GM12878 (cell line): ENCODE measurements at regions not wholly inside any gene's neighbourhood (a gene's known extent, or its start where the extent isn't known, plus 50 kb on each side); places are given as distances from the start of the nearest gene placed in this dataset.

ENCODE experiments used
- ATAC-seq: fragments of 200-7000 bp; cut with Tn5 transposase; 3 replicates; pipeline ENCODE4 v1.9.1; 2020; ENCODE audit warnings: mild to moderate bottlenecking, moderate library complexity
- BruUV-seq: library from RNA; stranded (reverse); fragments of 400-500 nt; replicated peaks from 2 replicates; lab custom pipeline; 2021; lab: Mats Ljungman, UMichigan
- CTCF ChIA-PET: fragments of 300-600 bp; sonication (Branson Sonifier 250); formaldehyde crosslinking; extraction: SDS; loops from one replicate; lab custom pipeline; 2021; ENCODE audit warnings: inconsistent platforms; lab: Yijun Ruan, JAX
- POLR2A ChIA-PET: fragments of 350-600 bp; formaldehyde crosslinking; extraction: SDS; loops from one replicate; lab custom pipeline; 2021; ENCODE audit warnings: inconsistent platforms; lab: Charles Lee
- RAD21 ChIA-PET: fragments of 300-600 bp; sonication (Branson Sonifier 250); formaldehyde crosslinking; loops from one replicate; lab custom pipeline; 2023; ENCODE audit warnings: antibody characterized with exemption; ENCODE audit not compliant: unreplicated experiment; lab: Charles Lee
- SMC1A ChIA-PET: fragments of 300-600 bp; sonication (Branson Sonifier 250); formaldehyde crosslinking; loops from one replicate; lab custom pipeline; 2023; ENCODE audit not compliant: unreplicated experiment, uncharacterized antibody; lab: Charles Lee
- DNase-seq: peaks from one replicate; pipeline ENCODE4 v3.0.0-alpha.2; 2011; ENCODE audit warnings: low read depth, low spot score
- FAIRE-seq: peaks from 3 replicates; lab custom pipeline; 2011; peaks lifted over from hg19 to GRCh38; lab: Jason Lieb, UNC
- H2AFZ ChIP-seq: 2 replicates; pipeline ENCODE4 v1.6.0; 2011; ENCODE audit warnings: low read depth, low read length, control low read depth; ENCODE audit not compliant: control insufficient read depth
- H3K27ac ChIP-seq: 2 replicates; pipeline ENCODE4 v1.5.1; 2011; ENCODE audit warnings: control low read depth; ENCODE audit not compliant: control insufficient read depth, insufficient read depth
- H3K27me3 ChIP-seq, 2 experiments: replicated peaks in 1 of 2; 2 replicates each; pipeline versions ENCODE4 v1.6.0 to v1.6.1; 2011; ENCODE audit warnings: low read length in 1 of 2; ENCODE audit not compliant: control insufficient read depth in 2 of 2, insufficient read depth in 2 of 2
- H3K36me3 ChIP-seq, 2 experiments: 2 replicates each; pipeline ENCODE4 v1.5.1; 2011; ENCODE audit warnings: low read length in 1 of 2; ENCODE audit not compliant: control insufficient read depth in 2 of 2, insufficient read depth in 2 of 2
- H3K4me1 ChIP-seq: 2 replicates; pipeline ENCODE4 v1.6.1; 2011; ENCODE audit warnings: mild to moderate bottlenecking, low read length, moderate library complexity, mixed read lengths; ENCODE audit not compliant: control insufficient read depth, insufficient read depth
- H3K4me2 ChIP-seq: 2 replicates; pipeline ENCODE4 v1.6.0; 2011; ENCODE audit warnings: control low read depth; ENCODE audit not compliant: control insufficient read depth, insufficient read depth
- H3K4me3 ChIP-seq: fragments of 200-600 bp; sonication (generic); 2 replicates; pipeline ENCODE4 v1.5.1; 2016
- H3K79me2 ChIP-seq: 2 replicates; pipeline ENCODE4 v1.6.0; 2011; ENCODE audit warnings: low read length; ENCODE audit not compliant: control insufficient read depth, insufficient read depth
- H3K9ac ChIP-seq: 2 replicates; pipeline ENCODE4 v1.8.0; 2011; ENCODE audit warnings: low read length, control low read depth, mixed read lengths; ENCODE audit not compliant: control insufficient read depth, insufficient read depth
- H3K9me3 ChIP-seq: replicated peaks from 3 replicates; pipeline ENCODE4 v1.5.1; 2011; ENCODE audit warnings: mild to moderate bottlenecking, low read length; ENCODE audit not compliant: control insufficient read depth, insufficient read depth
- H4K20me1 ChIP-seq: 2 replicates; pipeline ENCODE4 v1.6.0; 2011; ENCODE audit not compliant: control insufficient read depth, insufficient read depth
- HCFC1 ChIP-seq: fragments of 150-350 bp; IDR thresholded peaks from 2 replicates; pipeline ENCODE4 v1.6.1; 2014; ENCODE audit warnings: low read length
- NFXL1 ChIP-seq: fragments of 450-650 bp; IDR thresholded peaks from 2 replicates; pipeline ENCODE4 v1.6.1; 2017; ENCODE audit warnings: antibody characterized with exemption, mild to moderate bottlenecking, borderline replicate concordance
- NRF1 ChIP-seq: conservative IDR thresholded peaks from 2 replicates; pipeline ENCODE4 v1.6.1; 2011; ENCODE audit warnings: mild to moderate bottlenecking, low read depth, low read length, improper control_type of control experiment
- RBBP5 ChIP-seq: fragments of 200-600 bp; sonication (generic); conservative IDR thresholded peaks from 2 replicates; pipeline ENCODE4 v1.6.1; 2016
- REST ChIP-seq: IDR thresholded peaks from 2 replicates; pipeline ENCODE4 v1.6.1; 2012; ENCODE audit warnings: mild to moderate bottlenecking, low read depth, low read length
- RUNX3 ChIP-seq: IDR thresholded peaks from 2 replicates; pipeline ENCODE4 v1.6.1; 2012; ENCODE audit warnings: low read length, inconsistent platforms
- SMC3 ChIP-seq: IDR thresholded peaks from 2 replicates; pipeline ENCODE4 v1.6.1; 2011; ENCODE audit warnings: low read length, improper control_type of control experiment, borderline replicate concordance
- ZBTB33 ChIP-seq: fragments of 450-650 bp; IDR thresholded peaks from 2 replicates; pipeline ENCODE4 v1.6.1; 2017; ENCODE audit warnings: mild to moderate bottlenecking
- ZNF384 ChIP-seq: IDR thresholded peaks from 2 replicates; pipeline ENCODE4 v1.6.1; 2012; ENCODE audit warnings: low read depth, mild to moderate bottlenecking, low read length, improper control_type of control experiment, borderline replicate concordance
- ZSCAN29 ChIP-seq: fragments of 450-650 bp; IDR thresholded peaks from 2 replicates; pipeline ENCODE4 v1.6.1; 2017; ENCODE audit warnings: mild to moderate bottlenecking, moderate library complexity
- WGBS: methylation state at CpG from one replicate; pipeline ENCODE4 v1.1.6; 2016; ENCODE audit warnings: low lambda C conversion rate; ENCODE audit not compliant: insufficient replicate concordance, insufficient coverage; ENCODE audit errors: missing lambda C conversion rate; 5-methylcytosine and 5-hydroxymethylcytosine counted together
- in situ Hi-C: fragments of 300-500 bp; cut with MboI; formaldehyde crosslinking; loops from 9 replicates; pipeline ENCODE4 v1.14.3; 2018; ENCODE audit warnings: mixed read lengths
- intact Hi-C: fragments of 100-400 bp; cut with micrococcal nuclease; formaldehyde crosslinking; loops from one replicate; pipeline ENCODE4 v1.14.2; 2022; ENCODE audit not compliant: unreplicated experiment

- Histone ChIP-seq H3K27ac (no peak overlapping the region), H3K4me3 (no peak overlapping the region), H3K4me2 (no peak overlapping the region), H3K79me2 (no peaks in the 10 kb centered on the region), H4K20me1 (no peaks in the 10 kb centered on the region), H3K4me1 (no peaks in the 10 kb centered on the region), H3K36me3 (no peaks in the 10 kb centered on the region), H3K27me3 (no peaks in the 10 kb centered on the region), H2AFZ (no peak overlapping the region), H3K9ac (no peak overlapping the region), H3K9me3 (no peaks in the 10 kb centered on the region)
- 0% methylated on average over 1 of the region's 1 CpG for WGBS
- ChIA-PET SMC1A (no interaction called here), POLR2A (no interaction called here), CTCF (no interaction called here), RAD21 (no interaction called here)
- BruUV-seq: no TSS peak
- FAIRE-seq: no peak
- no peak for ATAC-seq
- intact Hi-C loops (no loop called here), in situ Hi-C loops (no loop called here)
- DNase-seq: no peak
- TF ChIP-seq RUNX3 (no peak), HCFC1 (no peak), ZNF384 (no peak), ZSCAN29 (no peak), RBBP5 (no peak), ZBTB33 (no peak), SMC3 (no peak)
- TF ChIP-seq, all 136 proteins: peak for 0
Observed at GRCh38 chrX:76605390-76605789, 177.9 kb downstream of the MAGEE1 start.

GRCh38 chrX:76617020-76617419 lies 189.5 kb downstream of the MAGEE1 start:
- no peak overlapping the region for H3K4me2 ChIP-seq
- WGBS: 27% methylated on average over 3 of the region's 3 CpGs
- no peak for DNase-seq
- in situ Hi-C loops: no loop called here
- SMC1A ChIA-PET: no interaction called here
- RAD21 ChIA-PET: no interaction called here
- no peak for ATAC-seq
- H3K9me3 ChIP-seq: no peaks in the 10 kb centered on the region
- H2AFZ ChIP-seq: no peak overlapping the region
- H4K20me1 ChIP-seq: no peaks in the 10 kb centered on the region
- H3K27me3 ChIP-seq: no peaks in the 10 kb centered on the region
- no peaks in the 10 kb centered on the region for H3K79me2 ChIP-seq
- POLR2A ChIA-PET: no interaction called here
- no peak overlapping the region for H3K4me3 ChIP-seq
- CTCF ChIA-PET: no interaction called here
- intact Hi-C loops: no loop called here
- no peak overlapping the region for H3K9ac ChIP-seq
- FAIRE-seq: no peak
- H3K4me1 ChIP-seq: no peaks in the 10 kb centered on the region
- H3K27ac ChIP-seq: no peak overlapping the region
- H3K36me3 ChIP-seq: no peaks in the 10 kb centered on the region
- no TSS peak for BruUV-seq
- TF ChIP-seq NRF1 (no peak), NFXL1 (no peak), REST (no peak)
